ENCODE measurements at regions not wholly inside any gene's neighbourhood (a gene's known extent, or its start where the extent isn't known, plus 50 kb on each side); places are given as distances from the start of the nearest gene placed in this dataset.
A peak's percentile ranks its signal among the peaks of the same experiment; 100 is the strongest.
"Not testable (repeated sequence)": the region's sequence is repeated elsewhere in the genome, so short reads cannot be mapped to it uniquely, and the experiment has no call there.

GRCh38 chr13:46466074-46466473 is 79.0 kb upstream of the RUBCNL start:
- DNase-seq (ENCODE audit: low read depth in 3 of 3): not testable (repeated sequence)

- no peak for DNase-seq (ENCODE audit: low read depth in 3 of 3)
Observed at GRCh38 chr13:46463719-46464118, 76.7 kb upstream of the RUBCNL start.

GRCh38 chr13:46460223-46460622 is 73.2 kb upstream of the RUBCNL start:
- not testable (repeated sequence) for DNase-seq (ENCODE audit: low read depth in 3 of 3)

GRCh38 chr13:46457255-46457654 is 70.2 kb upstream of the RUBCNL start:
- not testable (repeated sequence) for DNase-seq (ENCODE audit: low read depth in 3 of 3)

GRCh38 chr13:46455924-46456323 is 68.9 kb upstream of the RUBCNL start:
- DNase-seq (ENCODE audit: low read depth in 3 of 3): peak in 1 of 3 experiments; percentile 14

- DNase-seq (ENCODE audit: low read depth in 3 of 3): not testable (repeated sequence)
Observed at GRCh38 chr13:46451145-46451544, 64.1 kb upstream of the RUBCNL start.

- not testable (repeated sequence) for DNase-seq (ENCODE audit: low read depth in 3 of 3)
Observed at GRCh38 chr13:46449949-46450348, 62.9 kb upstream of the RUBCNL start.

GRCh38 chr13:46448148-46448547 is 61.1 kb upstream of the RUBCNL start:
- not testable (repeated sequence) for DNase-seq (ENCODE audit: low read depth in 3 of 3)

GRCh38 chr13:46437808-46438404 is 50.9 kb upstream of the RUBCNL start:
- DNase-seq (ENCODE audit: low read depth in 3 of 3): not testable (repeated sequence)

Measured in stimulated activated CD4-positive, alpha-beta T cell treated with anti-CD3 and anti-CD28 coated beads, TNF-alpha, amount 100 ng/mL, for 24 hours (primary cell).